ENCODE measurements at regions not wholly inside any gene's neighbourhood (a gene's known extent, or its start where the extent isn't known, plus 50 kb on each side); places are given as distances from the start of the nearest gene placed in this dataset.

- no peak for TF ChIP-seq CTCF (IDR thresholded peaks at IDR 0.05 in 2 of 3, conservative IDR thresholded peaks at IDR 0.05 in 1 of 3; ENCODE audit: borderline replicate concordance in 1 of 3, insufficient read depth in 1 of 3, low read depth in 2 of 3, low read length in 2 of 3)
- no peak for TF ChIP-seq EZH2 (IDR thresholded peaks at IDR 0.05)
- TF ChIP-seq SP1 (IDR thresholded peaks at IDR 0.05; ENCODE audit: low read depth), result no peak
- no peak for TF ChIP-seq POLR2AphosphoS5 (IDR thresholded peaks at IDR 0.05; ENCODE audit: low read depth, low read length)
- TF ChIP-seq POLR2A (IDR thresholded peaks at IDR 0.05; ENCODE audit: borderline replicate concordance, extremely low read depth, insufficient read depth, insufficient read length), result no peak
- TF ChIP-seq EZH2phosphoT487 (IDR thresholded peaks at IDR 0.05; ENCODE audit: borderline replicate concordance), result no peak
- TF ChIP-seq REST (IDR thresholded peaks at IDR 0.05; ENCODE audit: low read depth), result no peak
- TF ChIP-seq, protein P1, sequence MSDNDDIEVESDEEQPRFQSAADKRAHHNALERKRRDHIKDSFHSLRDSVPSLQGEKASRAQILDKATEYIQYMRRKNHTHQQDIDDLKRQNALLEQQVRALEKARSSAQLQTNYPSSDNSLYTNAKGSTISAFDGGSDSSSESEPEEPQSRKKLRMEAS (IDR thresholded peaks at IDR 0.05), result no peak
- TF ChIP-seq, protein P2, sequence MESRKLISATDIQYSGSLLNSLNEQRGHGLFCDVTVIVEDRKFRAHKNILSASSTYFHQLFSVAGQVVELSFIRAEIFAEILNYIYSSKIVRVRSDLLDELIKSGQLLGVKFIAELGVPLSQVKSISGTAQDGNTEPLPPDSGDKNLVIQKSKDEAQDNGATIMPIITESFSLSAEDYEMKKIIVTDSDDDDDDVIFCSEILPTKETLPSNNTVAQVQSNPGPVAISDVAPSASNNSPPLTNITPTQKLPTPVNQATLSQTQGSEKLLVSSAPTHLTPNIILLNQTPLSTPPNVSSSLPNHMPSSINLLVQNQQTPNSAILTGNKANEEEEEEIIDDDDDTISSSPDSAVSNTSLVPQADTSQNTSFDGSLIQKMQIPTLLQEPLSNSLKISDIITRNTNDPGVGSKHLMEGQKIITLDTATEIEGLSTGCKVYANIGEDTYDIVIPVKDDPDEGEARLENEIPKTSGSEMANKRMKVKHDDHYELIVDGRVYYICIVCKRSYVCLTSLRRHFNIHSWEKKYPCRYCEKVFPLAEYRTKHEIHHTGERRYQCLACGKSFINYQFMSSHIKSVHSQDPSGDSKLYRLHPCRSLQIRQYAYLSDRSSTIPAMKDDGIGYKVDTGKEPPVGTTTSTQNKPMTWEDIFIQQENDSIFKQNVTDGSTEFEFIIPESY (IDR thresholded peaks at IDR 0.05; ENCODE audit: extremely low read depth, insufficient replicate concordance, low read length), result no peak
- TF ChIP-seq SRF (IDR thresholded peaks at IDR 0.05; ENCODE audit: low read depth), result no peak
- no peak for TF ChIP-seq JUND (IDR thresholded peaks at IDR 0.05)
- TF ChIP-seq RAD21 (IDR thresholded peaks at IDR 0.05; ENCODE audit: low read depth), result no peak
- TF ChIP-seq ZNF274 (IDR thresholded peaks at IDR 0.05; ENCODE audit: low read depth, low read length), result no peak
Measured at GRCh38 chr1:29870621-29871020, 634.3 kb downstream of the PTPRU start.

All from HCT116 (cell line).